ENCODE measurements at regions not wholly inside any gene's neighbourhood (a gene's known extent, or its start where the extent isn't known, plus 50 kb on each side); places are given as distances from the start of the nearest gene placed in this dataset.

DNA sequence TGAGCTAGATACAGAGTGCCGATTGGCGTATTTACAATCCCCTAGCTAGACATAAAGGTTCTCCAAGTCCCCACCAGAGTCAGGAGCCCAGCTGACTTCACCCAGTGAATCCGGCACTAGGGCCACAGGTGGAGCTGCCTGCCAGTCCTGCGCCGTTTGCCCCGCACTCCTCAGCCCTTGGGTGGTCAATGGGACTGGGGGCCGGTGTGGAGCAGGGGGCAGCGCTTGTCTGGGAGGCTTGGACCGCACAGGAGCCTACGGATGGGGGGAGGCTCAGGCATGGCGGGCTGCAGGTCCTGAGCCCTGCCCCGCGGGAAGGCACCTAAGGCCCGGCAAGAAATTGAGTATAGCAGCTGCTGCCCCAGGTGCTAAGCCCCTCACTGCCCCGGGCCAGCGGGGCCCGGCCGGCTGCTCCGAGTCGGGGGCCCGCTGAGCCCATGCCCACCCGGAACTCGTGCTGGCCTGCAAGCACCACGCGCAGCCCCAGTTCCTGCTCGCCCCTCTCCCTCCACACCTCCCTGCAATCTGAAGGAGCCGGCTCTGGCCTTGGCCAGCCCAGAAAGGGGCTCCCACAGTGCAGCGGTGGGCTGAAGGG lies 1113.8 kb upstream of the LRRTM3 start:
- TF ChIP-seq, protein P1, sequence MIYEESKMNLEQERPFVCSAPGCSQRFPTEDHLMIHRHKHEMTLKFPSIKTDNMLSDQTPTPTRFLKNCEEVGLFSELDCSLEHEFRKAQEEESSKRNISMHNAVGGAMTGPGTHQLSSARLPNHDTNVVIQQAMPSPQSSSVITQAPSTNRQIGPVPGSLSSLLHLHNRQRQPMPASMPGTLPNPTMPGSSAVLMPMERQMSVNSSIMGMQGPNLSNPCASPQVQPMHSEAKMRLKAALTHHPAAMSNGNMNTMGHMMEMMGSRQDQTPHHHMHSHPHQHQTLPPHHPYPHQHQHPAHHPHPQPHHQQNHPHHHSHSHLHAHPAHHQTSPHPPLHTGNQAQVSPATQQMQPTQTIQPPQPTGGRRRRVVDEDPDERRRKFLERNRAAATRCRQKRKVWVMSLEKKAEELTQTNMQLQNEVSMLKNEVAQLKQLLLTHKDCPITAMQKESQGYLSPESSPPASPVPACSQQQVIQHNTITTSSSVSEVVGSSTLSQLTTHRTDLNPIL (CRISPR knock-in tag; IDR thresholded peaks at IDR 0.05; ENCODE audit: low read depth) = no peak
- TF ChIP-seq ZNF70 (CRISPR knock-in tag; IDR thresholded peaks at IDR 0.05) (no peak), PATZ1 (CRISPR knock-in tag; IDR thresholded peaks at IDR 0.05; ENCODE audit: borderline replicate concordance) (no peak), ZNF565 (CRISPR knock-in tag; conservative IDR thresholded peaks at IDR 0.05; ENCODE audit: low read depth) (no peak), CSRNP3 (CRISPR knock-in tag; IDR thresholded peaks at IDR 0.05) (no peak), ZNF8 (CRISPR knock-in tag; IDR thresholded peaks at IDR 0.05) (no peak), ISL1 (CRISPR knock-in tag; IDR thresholded peaks at IDR 0.05) (no peak), TOX (CRISPR knock-in tag; IDR thresholded peaks at IDR 0.05; ENCODE audit: borderline replicate concordance) (no peak), CSDC2 (CRISPR knock-in tag; IDR thresholded peaks at IDR 0.05) (no peak), PPARA (CRISPR knock-in tag; IDR thresholded peaks at IDR 0.05; ENCODE audit: borderline replicate concordance) (no peak), OSR1 (CRISPR knock-in tag; IDR thresholded peaks at IDR 0.05) (no peak), SNAI2 (CRISPR knock-in tag; IDR thresholded peaks at IDR 0.05) (no peak)
- ATAC-seq = no peak

GRCh38 chr10:65816536-65816935 lies 1109.3 kb upstream of the LRRTM3 start:
- TF ChIP-seq ZFP30 (CRISPR knock-in tag; IDR thresholded peaks at IDR 0.05) (no peak), ZC3H10 (CRISPR knock-in tag; IDR thresholded peaks at IDR 0.05) (no peak)
- no peak for ATAC-seq

DNA sequence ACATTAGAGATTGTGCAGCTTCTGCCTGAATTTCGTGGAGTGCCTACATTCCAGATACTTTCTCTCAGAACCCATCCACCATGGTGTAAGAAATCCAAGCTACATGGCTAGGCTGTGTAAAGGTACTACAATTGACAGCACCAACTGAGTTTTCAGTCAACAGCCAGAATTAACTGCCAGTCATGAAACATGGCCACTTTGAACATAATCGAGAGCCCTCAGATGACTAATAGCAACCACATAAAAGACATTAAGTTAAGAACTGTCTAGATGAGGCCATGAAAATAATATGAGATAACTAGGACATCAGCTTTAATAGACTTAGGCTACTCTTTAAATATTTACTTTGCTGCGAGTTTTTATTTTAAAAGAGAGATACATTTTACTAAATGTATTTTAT lies 1106.8 kb upstream of the LRRTM3 start:
- no peak for ATAC-seq
- no peak for TF ChIP-seq GLIS3 (CRISPR knock-in tag; IDR thresholded peaks at IDR 0.05)
- no peak for TF ChIP-seq OSR1 (CRISPR knock-in tag; IDR thresholded peaks at IDR 0.05)
- TF ChIP-seq, protein P1 (CRISPR knock-in tag; IDR thresholded peaks at IDR 0.05; ENCODE audit: low read depth) = no peak
- TF ChIP-seq SNAI2 (CRISPR knock-in tag; IDR thresholded peaks at IDR 0.05) = no peak
- no peak for TF ChIP-seq PATZ1 (CRISPR knock-in tag; IDR thresholded peaks at IDR 0.05; ENCODE audit: borderline replicate concordance)
- TF ChIP-seq ZFP30 (CRISPR knock-in tag; IDR thresholded peaks at IDR 0.05) = no peak
- TF ChIP-seq CSRNP3 (CRISPR knock-in tag; IDR thresholded peaks at IDR 0.05) = no peak
- no peak for TF ChIP-seq ZFP3 (CRISPR knock-in tag; IDR thresholded peaks at IDR 0.05)
- TF ChIP-seq ISL1 (CRISPR knock-in tag; IDR thresholded peaks at IDR 0.05) = no peak
- TF ChIP-seq, protein P2, sequence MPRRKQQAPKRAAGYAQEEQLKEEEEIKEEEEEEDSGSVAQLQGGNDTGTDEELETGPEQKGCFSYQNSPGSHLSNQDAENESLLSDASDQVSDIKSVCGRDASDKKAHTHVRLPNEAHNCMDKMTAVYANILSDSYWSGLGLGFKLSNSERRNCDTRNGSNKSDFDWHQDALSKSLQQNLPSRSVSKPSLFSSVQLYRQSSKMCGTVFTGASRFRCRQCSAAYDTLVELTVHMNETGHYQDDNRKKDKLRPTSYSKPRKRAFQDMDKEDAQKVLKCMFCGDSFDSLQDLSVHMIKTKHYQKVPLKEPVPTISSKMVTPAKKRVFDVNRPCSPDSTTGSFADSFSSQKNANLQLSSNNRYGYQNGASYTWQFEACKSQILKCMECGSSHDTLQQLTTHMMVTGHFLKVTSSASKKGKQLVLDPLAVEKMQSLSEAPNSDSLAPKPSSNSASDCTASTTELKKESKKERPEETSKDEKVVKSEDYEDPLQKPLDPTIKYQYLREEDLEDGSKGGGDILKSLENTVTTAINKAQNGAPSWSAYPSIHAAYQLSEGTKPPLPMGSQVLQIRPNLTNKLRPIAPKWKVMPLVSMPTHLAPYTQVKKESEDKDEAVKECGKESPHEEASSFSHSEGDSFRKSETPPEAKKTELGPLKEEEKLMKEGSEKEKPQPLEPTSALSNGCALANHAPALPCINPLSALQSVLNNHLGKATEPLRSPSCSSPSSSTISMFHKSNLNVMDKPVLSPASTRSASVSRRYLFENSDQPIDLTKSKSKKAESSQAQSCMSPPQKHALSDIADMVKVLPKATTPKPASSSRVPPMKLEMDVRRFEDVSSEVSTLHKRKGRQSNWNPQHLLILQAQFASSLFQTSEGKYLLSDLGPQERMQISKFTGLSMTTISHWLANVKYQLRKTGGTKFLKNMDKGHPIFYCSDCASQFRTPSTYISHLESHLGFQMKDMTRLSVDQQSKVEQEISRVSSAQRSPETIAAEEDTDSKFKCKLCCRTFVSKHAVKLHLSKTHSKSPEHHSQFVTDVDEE (CRISPR knock-in tag; IDR thresholded peaks at IDR 0.05) = no peak
- TF ChIP-seq ZNF8 (CRISPR knock-in tag; IDR thresholded peaks at IDR 0.05) = no peak
- no peak for TF ChIP-seq ESRRG (CRISPR knock-in tag; IDR thresholded peaks at IDR 0.05)
- TF ChIP-seq TOX (CRISPR knock-in tag; IDR thresholded peaks at IDR 0.05; ENCODE audit: borderline replicate concordance) = no peak
- TF ChIP-seq ARNTL (CRISPR knock-in tag; IDR thresholded peaks at IDR 0.05; ENCODE audit: borderline replicate concordance, low read depth) = no peak
